Endodermal cell (in vitro differentiated cells): ENCODE measurements at regions not wholly inside any gene's neighbourhood (a gene's known extent, or its start where the extent isn't known, plus 50 kb on each side); places are given as distances from the start of the nearest gene placed in this dataset.
"Not testable (repeated sequence)": the region's sequence is repeated elsewhere in the genome, so short reads cannot be mapped to it uniquely, and the experiment has no call there.

Source experiments
- DNase-seq: peaks from one replicate; pipeline ENCODE4 v3.0.0-alpha.2; 2017
- H3K27ac ChIP-seq: 2 replicates; pipeline ENCODE4 v1.5.1; 2013; ENCODE audit warnings: mild to moderate bottlenecking, low read depth, low read length, moderate library complexity
- H3K27me3 ChIP-seq: 2 replicates; pipeline ENCODE4 v1.6.1; 2013; ENCODE audit warnings: mild to moderate bottlenecking, low read length, moderate library complexity; ENCODE audit not compliant: insufficient read depth, control insufficient read depth, poor library complexity, severe bottlenecking
- H3K36me3 ChIP-seq: 2 replicates; pipeline ENCODE4 v1.7.0; 2013; ENCODE audit warnings: mild to moderate bottlenecking, low read length, moderate library complexity; ENCODE audit not compliant: control insufficient read depth, insufficient read depth
- H3K4me1 ChIP-seq: one replicate; pipeline ENCODE4 v1.7.0; 2013; ENCODE audit warnings: low read length; ENCODE audit not compliant: control insufficient read depth, insufficient read depth
- H3K4me3 ChIP-seq: 2 replicates; pipeline ENCODE4 v1.5.1; 2013; ENCODE audit warnings: mild to moderate bottlenecking, low read length, moderate library complexity
- H3K9ac ChIP-seq: 2 replicates; pipeline ENCODE4 v1.6.1; 2013; ENCODE audit warnings: mild to moderate bottlenecking, low read length, moderate library complexity; ENCODE audit not compliant: poor library complexity, severe bottlenecking; ENCODE audit errors: extremely low read depth
- H3K9me3 ChIP-seq: 2 replicates; pipeline ENCODE4 v1.6.1; 2013; ENCODE audit warnings: mild to moderate bottlenecking, low read length, moderate library complexity; ENCODE audit not compliant: control insufficient read depth
- H3K27ac Mint-ChIP-seq: 2 replicates; pipeline ENCODE4 v1.8.0; 2020; ENCODE audit warnings: mixed read lengths
- H3K27me3 Mint-ChIP-seq: 2 replicates; pipeline ENCODE4 v1.8.0; 2021; ENCODE audit warnings: mild to moderate bottlenecking, mixed read lengths; ENCODE audit not compliant: insufficient read depth
- H3K36me3 Mint-ChIP-seq: 2 replicates; pipeline ENCODE4 v1.8.0; 2020; ENCODE audit warnings: low read depth, mixed read lengths
- H3K4me1 Mint-ChIP-seq: 2 replicates; pipeline ENCODE4 v1.8.0; 2020; ENCODE audit warnings: mixed read lengths
- H3K4me3 Mint-ChIP-seq: 2 replicates; pipeline ENCODE4 v1.8.0; 2020; ENCODE audit warnings: mild to moderate bottlenecking, moderate library complexity, mixed read lengths
- H3K9me3 Mint-ChIP-seq: 2 replicates; pipeline ENCODE4 v1.8.0; 2020; ENCODE audit warnings: mild to moderate bottlenecking, mixed read lengths
- WGBS, 2 experiments: methylation state at CpG; one replicate each; pipeline versions ENCODE4 v1.1.5 to v1.1.7; 2013; ENCODE audit warnings: missing lambda C conversion rate in 2 of 2, mixed read lengths in 1 of 2; ENCODE audit not compliant: insufficient coverage in 1 of 2, insufficient read length in 1 of 2; 5-methylcytosine and 5-hydroxymethylcytosine counted together
- TF ChIP-seq, protein P1 (sequence below): fragments of 200-600 bp; sonication (generic); conservative IDR thresholded peaks from 2 replicates; pipeline ENCODE4 v1.5.0; 2021; ENCODE audit warnings: antibody characterized with exemption, mild to moderate bottlenecking

- H3K36me3 Mint-ChIP-seq, result no peaks in the 10 kb centered on the region
- peaks cover 17% of the 10 kb centered on the region for H3K4me1 Mint-ChIP-seq
- Histone ChIP-seq H3K9me3 (peaks cover 19% of the 10 kb centered on the region), H3K4me3 (no peak overlapping the region), H3K27ac (no peak overlapping the region), H3K4me1 (peaks cover 4% of the 10 kb centered on the region), H3K36me3 (no peaks in the 10 kb centered on the region), H3K27me3 (no peaks in the 10 kb centered on the region), H3K9ac (no peak overlapping the region)
- peaks cover 24% of the 10 kb centered on the region for H3K9me3 Mint-ChIP-seq
- DNase-seq, result no peak
- no peak overlapping the region for H3K4me3 Mint-ChIP-seq
- TF ChIP-seq, protein P1, sequence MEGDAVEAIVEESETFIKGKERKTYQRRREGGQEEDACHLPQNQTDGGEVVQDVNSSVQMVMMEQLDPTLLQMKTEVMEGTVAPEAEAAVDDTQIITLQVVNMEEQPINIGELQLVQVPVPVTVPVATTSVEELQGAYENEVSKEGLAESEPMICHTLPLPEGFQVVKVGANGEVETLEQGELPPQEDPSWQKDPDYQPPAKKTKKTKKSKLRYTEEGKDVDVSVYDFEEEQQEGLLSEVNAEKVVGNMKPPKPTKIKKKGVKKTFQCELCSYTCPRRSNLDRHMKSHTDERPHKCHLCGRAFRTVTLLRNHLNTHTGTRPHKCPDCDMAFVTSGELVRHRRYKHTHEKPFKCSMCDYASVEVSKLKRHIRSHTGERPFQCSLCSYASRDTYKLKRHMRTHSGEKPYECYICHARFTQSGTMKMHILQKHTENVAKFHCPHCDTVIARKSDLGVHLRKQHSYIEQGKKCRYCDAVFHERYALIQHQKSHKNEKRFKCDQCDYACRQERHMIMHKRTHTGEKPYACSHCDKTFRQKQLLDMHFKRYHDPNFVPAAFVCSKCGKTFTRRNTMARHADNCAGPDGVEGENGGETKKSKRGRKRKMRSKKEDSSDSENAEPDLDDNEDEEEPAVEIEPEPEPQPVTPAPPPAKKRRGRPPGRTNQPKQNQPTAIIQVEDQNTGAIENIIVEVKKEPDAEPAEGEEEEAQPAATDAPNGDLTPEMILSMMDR, result no peak
- no peak overlapping the region for H3K27ac Mint-ChIP-seq
- no peaks in the 10 kb centered on the region for H3K27me3 Mint-ChIP-seq
- 88 to 93% methylated on average over 2 of the region's 2 CpGs for WGBS, 2 experiments
Observed at GRCh38 chr6:14894105-14894504, 351.8 kb upstream of the JARID2 start.

DNA sequence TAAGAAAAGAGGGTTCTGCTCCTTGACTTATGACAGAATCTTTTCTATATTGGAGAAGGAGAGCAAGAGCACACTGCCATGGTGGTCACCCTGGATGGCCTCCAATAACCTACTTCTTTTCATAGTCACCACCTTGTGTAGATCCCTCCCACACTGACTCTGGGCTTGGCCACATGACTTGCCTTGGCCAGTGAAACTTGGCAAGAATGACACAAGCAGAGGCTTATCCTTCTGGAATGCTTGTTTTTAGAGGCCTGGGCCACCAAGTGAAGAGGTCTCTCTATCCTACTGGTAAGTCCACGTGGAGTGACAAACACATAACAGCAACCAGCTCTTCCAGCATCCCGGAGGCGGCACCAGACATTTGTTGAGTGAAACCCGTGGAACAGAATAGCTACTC, 349.4 kb upstream of the JARID2 start:
- 67 to 69% methylated on average over 3 to 4 of the region's 4 CpGs for WGBS, 2 experiments
- H3K27ac ChIP-seq, result no peak overlapping the region
- no peaks in the 10 kb centered on the region for H3K27me3 ChIP-seq
- H3K4me3 ChIP-seq, result no peak overlapping the region
- Mint-ChIP-seq H3K36me3 (no peaks in the 10 kb centered on the region), H3K4me3 (no peak overlapping the region), H3K4me1 (peaks cover 17% of the 10 kb centered on the region), H3K27ac (no peak overlapping the region), H3K27me3 (no peaks in the 10 kb centered on the region), H3K9me3 (peaks cover 31% of the 10 kb centered on the region)
- H3K9me3 ChIP-seq, result peaks cover 18% of the 10 kb centered on the region
- no peaks in the 10 kb centered on the region for H3K36me3 ChIP-seq
- no peak overlapping the region for H3K9ac ChIP-seq
- no peak for DNase-seq
- TF ChIP-seq, protein P1, result no peak
- peaks cover 4% of the 10 kb centered on the region for H3K4me1 ChIP-seq

- WGBS, 2 experiments, result 94% methylated on average over 2 to 5 of the region's 5 CpGs
- Mint-ChIP-seq H3K27ac (no peak overlapping the region), H3K4me1 (peaks cover 4% of the 10 kb centered on the region), H3K27me3 (no peaks in the 10 kb centered on the region), H3K36me3 (no peaks in the 10 kb centered on the region), H3K4me3 (no peak overlapping the region), H3K9me3 (peaks cover 25% of the 10 kb centered on the region)
- no peak for DNase-seq
- no peaks in the 10 kb centered on the region for H3K27me3 ChIP-seq
- TF ChIP-seq, protein P1, result no peak
- H3K4me3 ChIP-seq, result no peak overlapping the region
- H3K9me3 ChIP-seq, result peaks cover 19% of the 10 kb centered on the region
- H3K36me3 ChIP-seq, result no peaks in the 10 kb centered on the region
- no peak overlapping the region for H3K27ac ChIP-seq
- H3K9ac ChIP-seq, result no peak overlapping the region
- no peaks in the 10 kb centered on the region for H3K4me1 ChIP-seq
Observed at GRCh38 chr6:14897831-14898230, 348.0 kb upstream of the JARID2 start.

DNA sequence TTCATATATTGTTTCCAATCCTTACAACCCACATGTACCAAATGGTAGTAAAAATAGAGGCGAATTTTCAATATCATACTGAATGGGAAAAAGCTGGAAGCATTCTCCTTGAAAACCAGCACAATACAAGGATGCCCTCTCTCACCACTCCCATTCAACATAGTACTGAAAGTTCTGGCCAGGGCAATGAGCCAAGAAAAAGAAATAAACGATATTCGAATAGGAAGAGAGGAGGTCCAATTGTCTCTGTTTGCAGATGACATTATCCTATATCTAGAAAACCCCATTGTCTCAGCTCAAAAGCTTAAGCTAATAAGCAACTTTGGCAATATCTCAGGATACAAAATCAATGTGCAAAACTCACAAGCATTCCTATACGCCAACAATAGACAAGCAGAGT, 346.4 kb upstream of the JARID2 start:
- H3K27ac ChIP-seq, H3K4me3 ChIP-seq, H3K36me3 ChIP-seq, H3K27me3 ChIP-seq, H3K4me3 Mint-ChIP-seq, H3K27me3 Mint-ChIP-seq, H3K36me3 Mint-ChIP-seq, H3K9me3 ChIP-seq, H3K27ac Mint-ChIP-seq, H3K4me1 ChIP-seq, H3K9ac ChIP-seq, H3K4me1 Mint-ChIP-seq, DNase-seq: not testable (repeated sequence)
- peaks cover 15% of the 10 kb centered on the region for H3K9me3 Mint-ChIP-seq
- WGBS, 2 experiments, result 91% methylated on average over 4 of the region's 4 CpGs; no CpG with 5 or more reads in 1 of the 2 experiments
